HEK293 (cell line): ENCODE measurements at regions not wholly inside any gene's neighbourhood (a gene's known extent, or its start where the extent isn't known, plus 50 kb on each side); places are given as distances from the start of the nearest gene placed in this dataset.

Experiments used
- ZFP3 ChIP-seq: fragments of 450-650 bp; formaldehyde crosslinking; IDR thresholded peaks from 2 replicates; pipeline ENCODE4 v1.5.1; 2016; ENCODE audit warnings: low read depth, missing biosample characterization, missing genetic modification characterization
- ZNF274 ChIP-seq, 2 experiments: fragments of 200-500 bp in 1 of 2; fragments of 450-650 bp in 1 of 2; sonication (Bioruptor generic) in 1 of 2; formaldehyde crosslinking in 1 of 2; IDR thresholded peaks; 2 replicates each; pipeline versions ENCODE4 v1.5.1 to v1.6.1; 2014 to 2016; ENCODE audit warnings: borderline replicate concordance in 1 of 2, inconsistent platforms in 1 of 2, low read length in 1 of 2, missing biosample characterization in 1 of 2, missing genetic modification characterization in 1 of 2
- ZNF404 ChIP-seq: fragments of 450-650 bp; formaldehyde crosslinking; IDR thresholded peaks from 2 replicates; pipeline ENCODE4 v1.5.1; 2017; ENCODE audit warnings: missing biosample characterization, missing genetic modification characterization
- ZNF423 ChIP-seq: fragments of 450-650 bp; formaldehyde crosslinking; IDR thresholded peaks from 2 replicates; pipeline ENCODE4 v1.5.1; 2016; ENCODE audit warnings: missing biosample characterization, missing genetic modification characterization
- ZNF501 ChIP-seq: fragments of 450-650 bp; formaldehyde crosslinking; IDR thresholded peaks from 2 replicates; pipeline ENCODE4 v1.5.1; 2016; ENCODE audit warnings: missing biosample characterization, missing genetic modification characterization
- ZNF514 ChIP-seq: fragments of 450-650 bp; formaldehyde crosslinking; IDR thresholded peaks from 2 replicates; pipeline ENCODE4 v1.5.1; 2016; ENCODE audit warnings: missing biosample characterization, missing genetic modification characterization
- TF ChIP-seq, protein P1 (sequence below): fragments of 450-650 bp; formaldehyde crosslinking; IDR thresholded peaks from 2 replicates; pipeline ENCODE4 v1.5.1; 2016; ENCODE audit warnings: missing biosample characterization, missing genetic modification characterization
- TF ChIP-seq, protein P2 (sequence below): fragments of 450-650 bp; formaldehyde crosslinking; IDR thresholded peaks from 2 replicates; pipeline ENCODE4 v1.5.1; 2016; ENCODE audit warnings: missing biosample characterization, missing genetic modification characterization

DNA sequence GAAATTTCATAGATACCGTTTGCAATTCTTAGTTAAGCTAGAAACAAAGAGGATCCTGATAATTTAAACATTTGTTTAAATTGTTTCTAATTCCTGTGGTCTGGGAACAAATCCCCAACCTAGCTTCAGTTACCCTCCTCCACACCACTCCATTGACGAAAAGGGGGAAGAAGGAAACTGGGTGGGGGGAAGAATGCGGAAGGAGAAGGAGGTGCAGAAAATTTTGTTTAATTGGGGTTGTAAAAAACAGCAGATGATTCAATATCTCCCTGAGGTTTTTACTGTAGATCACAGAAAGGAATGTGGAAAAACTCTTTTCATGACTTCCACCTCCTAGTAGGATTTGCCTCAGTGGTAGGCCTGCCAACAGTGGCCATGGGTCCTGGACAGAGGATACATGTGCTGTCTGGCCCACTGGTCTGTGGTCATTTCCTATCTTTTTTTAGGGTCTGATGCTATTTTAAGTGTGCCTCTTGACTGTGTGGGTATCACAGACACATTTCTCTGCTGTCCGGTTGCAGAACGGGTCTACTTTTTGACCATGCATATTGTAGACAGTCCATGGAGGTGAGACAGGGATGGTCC lies 122.9 kb upstream of the PCED1B start:
- TF ChIP-seq ZNF501 (tag by site-specific recombination) (no peak), ZNF404 (tag by site-specific recombination) (no peak), ZNF423 (no peak), ZNF274 (IDR thresholded peaks at IDR 0.05; ENCODE audit: low read length) (no peak), ZNF274 (tag by site-specific recombination; IDR thresholded peaks at IDR 0.05; ENCODE audit: borderline replicate concordance) (no peak), ZFP3 (tag by site-specific recombination) (no peak), ZNF514 (tag by site-specific recombination) (no peak)
- TF ChIP-seq, protein P1, sequence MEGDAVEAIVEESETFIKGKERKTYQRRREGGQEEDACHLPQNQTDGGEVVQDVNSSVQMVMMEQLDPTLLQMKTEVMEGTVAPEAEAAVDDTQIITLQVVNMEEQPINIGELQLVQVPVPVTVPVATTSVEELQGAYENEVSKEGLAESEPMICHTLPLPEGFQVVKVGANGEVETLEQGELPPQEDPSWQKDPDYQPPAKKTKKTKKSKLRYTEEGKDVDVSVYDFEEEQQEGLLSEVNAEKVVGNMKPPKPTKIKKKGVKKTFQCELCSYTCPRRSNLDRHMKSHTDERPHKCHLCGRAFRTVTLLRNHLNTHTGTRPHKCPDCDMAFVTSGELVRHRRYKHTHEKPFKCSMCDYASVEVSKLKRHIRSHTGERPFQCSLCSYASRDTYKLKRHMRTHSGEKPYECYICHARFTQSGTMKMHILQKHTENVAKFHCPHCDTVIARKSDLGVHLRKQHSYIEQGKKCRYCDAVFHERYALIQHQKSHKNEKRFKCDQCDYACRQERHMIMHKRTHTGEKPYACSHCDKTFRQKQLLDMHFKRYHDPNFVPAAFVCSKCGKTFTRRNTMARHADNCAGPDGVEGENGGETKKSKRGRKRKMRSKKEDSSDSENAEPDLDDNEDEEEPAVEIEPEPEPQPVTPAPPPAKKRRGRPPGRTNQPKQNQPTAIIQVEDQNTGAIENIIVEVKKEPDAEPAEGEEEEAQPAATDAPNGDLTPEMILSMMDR (tag by site-specific recombination), result no peak
- TF ChIP-seq, protein P2, sequence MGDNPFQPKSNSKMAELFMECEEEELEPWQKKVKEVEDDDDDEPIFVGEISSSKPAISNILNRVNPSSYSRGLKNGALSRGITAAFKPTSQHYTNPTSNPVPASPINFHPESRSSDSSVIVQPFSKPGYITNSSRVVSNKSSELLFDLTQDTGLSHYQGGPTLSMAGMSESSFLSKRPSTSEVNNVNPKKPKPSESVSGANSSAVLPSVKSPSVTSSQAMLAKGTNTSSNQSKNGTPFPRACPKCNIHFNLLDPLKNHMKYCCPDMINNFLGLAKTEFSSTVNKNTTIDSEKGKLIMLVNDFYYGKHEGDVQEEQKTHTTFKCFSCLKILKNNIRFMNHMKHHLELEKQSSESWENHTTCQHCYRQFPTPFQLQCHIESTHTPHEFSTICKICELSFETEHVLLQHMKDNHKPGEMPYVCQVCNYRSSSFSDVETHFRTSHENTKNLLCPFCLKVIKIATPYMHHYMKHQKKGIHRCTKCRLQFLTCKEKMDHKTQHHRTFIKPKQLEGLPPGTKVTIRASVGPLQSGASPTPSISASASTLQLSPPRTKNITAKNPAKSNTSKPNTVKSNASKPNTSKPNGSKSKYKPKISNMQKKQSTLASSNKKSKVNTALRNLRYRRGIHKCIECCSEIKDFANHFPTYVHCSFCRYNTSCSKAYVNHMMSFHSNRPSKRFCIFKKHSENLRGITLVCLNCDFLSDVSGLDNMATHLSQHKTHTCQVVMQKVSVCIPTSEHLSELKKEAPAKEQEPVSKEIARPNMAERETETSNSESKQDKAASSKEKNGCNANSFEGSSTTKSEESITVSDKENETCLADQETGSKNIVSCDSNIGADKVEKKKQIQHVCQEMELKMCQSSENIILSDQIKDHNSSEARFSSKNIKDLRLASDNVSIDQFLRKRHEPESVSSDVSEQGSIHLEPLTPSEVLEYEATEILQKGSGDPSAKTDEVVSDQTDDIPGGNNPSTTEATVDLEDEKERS (tag by site-specific recombination), result no peak
